ENCODE measurements at regions not wholly inside any gene's neighbourhood (a gene's known extent, or its start where the extent isn't known, plus 50 kb on each side); places are given as distances from the start of the nearest gene placed in this dataset.
"Not testable (repeated sequence)": the region's sequence is repeated elsewhere in the genome, so short reads cannot be mapped to it uniquely, and the experiment has no call there.

GRCh38 chr9:80796632-80797031 is 892.7 kb downstream of the TLE1 start:
- DNase-seq = no peak

GRCh38 chr9:80794197-80794596 is 895.1 kb downstream of the TLE1 start:
- DNase-seq = no peak

- no peak for DNase-seq
Measured at GRCh38 chr9:80793706-80794105, 895.6 kb downstream of the TLE1 start.

GRCh38 chr9:80792726-80793125 is 896.6 kb downstream of the TLE1 start:
- no peak for DNase-seq

- no peak for DNase-seq
Measured at GRCh38 chr9:80791836-80792235, 897.5 kb downstream of the TLE1 start.

- DNase-seq = no peak
Measured at GRCh38 chr9:80790764-80791163, 898.6 kb downstream of the TLE1 start.

GRCh38 chr9:80789831-80790230 is 899.5 kb downstream of the TLE1 start:
- no peak for DNase-seq

GRCh38 chr9:80787636-80788035 is 901.7 kb downstream of the TLE1 start:
- DNase-seq = no peak

GRCh38 chr9:80784647-80785046 is 904.7 kb downstream of the TLE1 start:
- DNase-seq = no peak

GRCh38 chr9:80775971-80776370 is 913.4 kb downstream of the TLE1 start:
- no peak for DNase-seq

- DNase-seq = no peak
Measured at GRCh38 chr9:80775530-80775929, 913.8 kb downstream of the TLE1 start.

- DNase-seq = no peak
Measured at GRCh38 chr9:80771555-80772347, 917.6 kb downstream of the TLE1 start.

- DNase-seq = no peak
Measured at GRCh38 chr9:80763536-80763935, 925.8 kb downstream of the TLE1 start.

GRCh38 chr9:80755586-80755985 is 933.8 kb downstream of the TLE1 start:
- no peak for DNase-seq

- not testable (repeated sequence) for DNase-seq
Measured at GRCh38 chr9:80747056-80747455, 942.3 kb downstream of the TLE1 start.

- DNase-seq = no peak
Measured at GRCh38 chr9:80732506-80732905, 956.8 kb downstream of the TLE1 start.

GRCh38 chr9:80720579-80720978 is 968.8 kb downstream of the TLE1 start:
- DNase-seq = no peak

GRCh38 chr9:80707120-80707519 is 982.2 kb downstream of the TLE1 start:
- DNase-seq = no peak

- no peak for DNase-seq
Measured at GRCh38 chr9:80701061-80701460, 988.3 kb downstream of the TLE1 start.

- no peak for DNase-seq
Measured at GRCh38 chr9:80699511-80699998, 989.8 kb downstream of the TLE1 start.

GRCh38 chr9:80698725-80699410 is 990.5 kb downstream of the TLE1 start:
- no peak for DNase-seq

- DNase-seq = no peak
Measured at GRCh38 chr9:80692751-80693150, 996.6 kb downstream of the TLE1 start.

GRCh38 chr9:80691229-80691628 is 998.1 kb downstream of the TLE1 start:
- DNase-seq = no peak

GRCh38 chr9:80690349-80690939 is 998.9 kb downstream of the TLE1 start:
- DNase-seq = no peak
